Upper lobe of right lung (tissue), 1 donor: ENCODE measurements at regions not wholly inside any gene's neighbourhood (a gene's known extent, or its start where the extent isn't known, plus 50 kb on each side); places are given as distances from the start of the nearest gene placed in this dataset.
A peak's percentile ranks its signal among the peaks of the same experiment; 100 is the strongest.

Experiments used
- ATAC-seq: fragments of 200-7000 bp; cut with Tn5 transposase; one replicate; pipeline ENCODE4 v1.9.1; 2020; ENCODE audit warnings: mild to moderate bottlenecking, moderate library complexity
- DNase-seq: peaks from one replicate; pipeline ENCODE4 v3.0.0-alpha.2; 2020
- H3K27ac ChIP-seq: fragments of 200-600 bp; one replicate; pipeline ENCODE4 v1.8.0; 2022
- H3K27me3 ChIP-seq: fragments of 200-600 bp; one replicate; pipeline ENCODE4 v1.8.0; 2022; ENCODE audit warnings: mild to moderate bottlenecking
- H3K36me3 ChIP-seq: fragments of 200-600 bp; one replicate; pipeline ENCODE4 v1.8.0; 2022
- H3K4me1 ChIP-seq: fragments of 200-600 bp; one replicate; pipeline ENCODE4 v1.8.0; 2022
- H3K4me3 ChIP-seq: fragments of 200-600 bp; one replicate; pipeline ENCODE4 v1.8.0; 2022; ENCODE audit warnings: mild to moderate bottlenecking
- H3K9me3 ChIP-seq: fragments of 200-600 bp; one replicate; pipeline ENCODE4 v1.8.0; 2022
- intact Hi-C: fragments of 100-400 bp; cut with DNase I; formaldehyde crosslinking; loops from one replicate; pipeline ENCODE4 v1.11.0; 2022
- TF ChIP-seq, protein P1 (sequence below): fragments of 200-600 bp; IDR thresholded peaks from one replicate; pipeline ENCODE4 v1.8.0; 2022; ENCODE audit warnings: antibody characterized with exemption
- donor health status: DM: no; HTN: yes; CAD: no; lungs with severe emphysema.

DNA sequence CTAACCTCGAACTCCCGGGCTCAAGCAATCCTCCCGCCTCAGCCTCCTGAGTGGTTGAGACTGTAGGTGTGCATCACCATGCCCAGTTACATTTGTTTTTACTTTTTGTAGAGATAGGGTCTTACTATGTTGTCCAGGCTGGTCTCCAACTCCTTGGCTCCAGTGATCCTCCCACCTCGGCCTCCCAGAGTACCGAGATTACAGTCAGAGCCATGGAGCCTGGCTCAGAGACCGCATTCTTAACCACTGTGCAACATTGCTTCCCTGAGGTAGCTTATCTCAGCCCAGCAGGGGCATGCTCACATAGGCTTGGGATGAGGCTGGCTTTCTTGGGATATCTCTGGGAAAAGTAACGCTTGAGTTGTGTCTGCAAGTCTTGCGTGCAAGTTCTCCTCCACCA is 99.7 kb downstream of the SPRY4 start:
- intact Hi-C loops, result no loop called here
- Histone ChIP-seq H3K27ac (no peak overlapping the region), H3K9me3 (no peaks in the 10 kb centered on the region), H3K4me1 (peaks cover 38% of the 10 kb centered on the region), H3K4me3 (no peak overlapping the region), H3K27me3 (no peaks in the 10 kb centered on the region), H3K36me3 (no peaks in the 10 kb centered on the region)
- DNase-seq, result no peak
- TF ChIP-seq, protein P1, sequence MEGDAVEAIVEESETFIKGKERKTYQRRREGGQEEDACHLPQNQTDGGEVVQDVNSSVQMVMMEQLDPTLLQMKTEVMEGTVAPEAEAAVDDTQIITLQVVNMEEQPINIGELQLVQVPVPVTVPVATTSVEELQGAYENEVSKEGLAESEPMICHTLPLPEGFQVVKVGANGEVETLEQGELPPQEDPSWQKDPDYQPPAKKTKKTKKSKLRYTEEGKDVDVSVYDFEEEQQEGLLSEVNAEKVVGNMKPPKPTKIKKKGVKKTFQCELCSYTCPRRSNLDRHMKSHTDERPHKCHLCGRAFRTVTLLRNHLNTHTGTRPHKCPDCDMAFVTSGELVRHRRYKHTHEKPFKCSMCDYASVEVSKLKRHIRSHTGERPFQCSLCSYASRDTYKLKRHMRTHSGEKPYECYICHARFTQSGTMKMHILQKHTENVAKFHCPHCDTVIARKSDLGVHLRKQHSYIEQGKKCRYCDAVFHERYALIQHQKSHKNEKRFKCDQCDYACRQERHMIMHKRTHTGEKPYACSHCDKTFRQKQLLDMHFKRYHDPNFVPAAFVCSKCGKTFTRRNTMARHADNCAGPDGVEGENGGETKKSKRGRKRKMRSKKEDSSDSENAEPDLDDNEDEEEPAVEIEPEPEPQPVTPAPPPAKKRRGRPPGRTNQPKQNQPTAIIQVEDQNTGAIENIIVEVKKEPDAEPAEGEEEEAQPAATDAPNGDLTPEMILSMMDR, result no peak
- no peak for ATAC-seq

DNA sequence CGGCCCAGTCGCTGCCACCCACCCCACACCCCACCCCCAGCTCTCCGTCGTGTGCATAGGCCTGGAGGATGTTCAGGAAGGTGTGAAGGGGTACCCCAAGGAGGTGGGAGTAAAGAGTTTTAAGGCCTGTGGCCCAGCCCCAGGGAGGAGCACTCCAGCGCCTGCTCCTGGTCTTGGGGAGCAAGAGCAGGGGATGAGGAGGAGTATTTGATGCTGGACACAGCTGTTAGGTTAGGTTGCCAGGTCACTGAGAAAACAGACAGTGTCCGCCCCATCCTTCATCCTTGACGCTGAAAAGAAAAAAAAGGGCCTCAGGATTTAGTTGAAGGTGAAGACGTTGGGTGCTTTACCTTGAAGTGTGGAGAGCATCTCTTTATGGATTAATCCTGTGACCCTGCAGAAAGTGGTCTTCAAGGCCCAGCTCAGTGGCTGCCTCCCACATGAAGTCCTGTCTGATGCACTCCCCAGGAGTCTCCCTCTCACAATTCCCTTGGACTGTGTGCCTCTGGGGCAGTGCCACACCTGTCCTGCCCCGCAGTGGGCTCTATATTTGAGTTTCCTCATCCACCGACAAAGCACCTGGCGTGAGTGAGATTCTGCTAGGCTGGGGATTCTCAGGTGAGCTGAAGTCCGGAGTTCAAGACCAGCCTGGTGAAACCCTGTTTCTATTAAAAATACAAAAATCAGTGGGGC is 101.8 kb downstream of the SPRY4 start:
- Histone ChIP-seq H3K9me3 (no peaks in the 10 kb centered on the region), H3K4me3 (no peak overlapping the region), H3K4me1 (peaks cover 38% of the 10 kb centered on the region), H3K27me3 (no peaks in the 10 kb centered on the region), H3K36me3 (no peaks in the 10 kb centered on the region), H3K27ac (peak overlapping the region; percentile 30)
- intact Hi-C loops, result no loop called here
- DNase-seq (no peak), ATAC-seq (no peak)
- TF ChIP-seq, protein P1, result no peak

DNA sequence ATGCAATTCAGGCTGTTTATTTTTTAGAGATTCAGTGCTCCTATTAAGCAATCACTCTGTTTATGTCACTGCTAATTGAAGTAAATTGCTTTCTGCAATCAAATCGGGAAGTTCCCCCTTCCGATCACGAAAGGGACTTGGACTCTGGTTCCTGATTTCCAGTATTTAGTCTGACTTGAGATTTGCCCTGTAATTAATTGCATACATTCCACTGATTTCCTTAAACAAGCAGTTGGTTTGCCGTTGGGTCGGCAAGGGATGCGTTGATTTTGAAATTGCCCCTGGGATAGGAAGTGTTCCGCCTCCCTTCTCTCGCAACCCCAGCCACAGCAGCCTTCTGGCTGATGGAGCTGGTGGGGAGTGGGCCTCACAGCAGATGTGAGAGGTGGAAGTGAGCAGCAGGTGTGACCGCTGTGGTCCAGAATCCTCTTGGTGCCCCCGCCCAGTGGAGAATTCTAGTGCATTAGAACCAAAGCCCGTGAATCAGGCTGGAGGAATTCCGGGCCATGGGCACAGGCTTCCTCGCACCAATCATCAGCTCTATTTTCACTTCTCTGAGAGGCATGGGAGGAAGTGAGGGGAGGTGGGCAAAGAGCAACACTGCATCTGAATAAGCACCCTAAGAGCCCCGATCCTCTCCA is 102.5 kb downstream of the SPRY4 start:
- intact Hi-C loops, result no loop called here
- TF ChIP-seq, protein P1, result no peak
- Histone ChIP-seq H3K4me3 (no peak overlapping the region), H3K27me3 (no peaks in the 10 kb centered on the region), H3K36me3 (no peaks in the 10 kb centered on the region), H3K27ac (peak overlapping the region; percentile 30), H3K9me3 (no peaks in the 10 kb centered on the region), H3K4me1 (peaks cover 38% of the 10 kb centered on the region)
- ATAC-seq (peak; percentile 6), DNase-seq (no peak)

DNA sequence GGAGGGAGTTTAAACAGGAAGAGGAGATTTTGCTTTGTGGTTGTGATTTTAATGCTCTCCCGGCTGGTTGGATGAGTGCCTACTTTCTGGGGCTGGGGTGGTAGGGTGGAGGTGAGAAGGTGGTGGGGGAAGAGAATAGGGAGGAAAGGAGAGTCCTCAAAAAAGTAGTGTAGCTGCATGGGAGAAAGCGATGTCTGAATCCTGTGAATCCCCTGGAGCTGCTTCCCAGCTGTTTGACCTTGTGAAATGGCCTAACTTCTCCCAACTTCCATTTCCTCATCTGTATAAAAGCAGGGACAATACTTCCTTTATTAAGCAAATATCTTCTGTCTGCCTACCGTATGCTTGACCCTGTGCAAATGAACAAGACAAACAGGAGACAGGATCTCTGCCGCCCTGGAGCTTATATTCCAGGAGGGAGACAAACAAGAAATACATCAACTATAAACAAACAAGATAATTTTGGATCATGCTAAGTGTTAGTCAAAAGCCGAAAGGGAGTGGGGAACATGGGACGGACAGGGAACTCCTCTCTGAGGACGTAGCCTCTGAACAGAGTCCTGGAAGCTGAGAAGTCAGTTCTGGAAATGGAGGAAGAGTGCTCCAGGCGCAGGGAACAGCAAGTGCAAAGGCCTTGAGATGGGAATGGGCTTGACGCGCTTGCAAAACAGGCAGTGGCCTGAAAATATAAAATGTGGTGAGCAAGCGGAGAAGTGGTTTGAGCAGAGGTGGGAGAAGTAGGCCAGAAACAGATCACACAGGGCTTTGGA is 103.5 kb downstream of the SPRY4 start:
- DNase-seq, result no peak
- TF ChIP-seq, protein P1, result no peak
- intact Hi-C loops, result no loop called here
- no peak for ATAC-seq
- H3K4me3 ChIP-seq, result no peak overlapping the region
- peaks cover 41% of the 10 kb centered on the region for H3K4me1 ChIP-seq
- peak overlapping the region; percentile 12 for H3K27ac ChIP-seq
- no peaks in the 10 kb centered on the region for H3K9me3 ChIP-seq
- H3K36me3 ChIP-seq, result no peaks in the 10 kb centered on the region
- no peaks in the 10 kb centered on the region for H3K27me3 ChIP-seq

DNA sequence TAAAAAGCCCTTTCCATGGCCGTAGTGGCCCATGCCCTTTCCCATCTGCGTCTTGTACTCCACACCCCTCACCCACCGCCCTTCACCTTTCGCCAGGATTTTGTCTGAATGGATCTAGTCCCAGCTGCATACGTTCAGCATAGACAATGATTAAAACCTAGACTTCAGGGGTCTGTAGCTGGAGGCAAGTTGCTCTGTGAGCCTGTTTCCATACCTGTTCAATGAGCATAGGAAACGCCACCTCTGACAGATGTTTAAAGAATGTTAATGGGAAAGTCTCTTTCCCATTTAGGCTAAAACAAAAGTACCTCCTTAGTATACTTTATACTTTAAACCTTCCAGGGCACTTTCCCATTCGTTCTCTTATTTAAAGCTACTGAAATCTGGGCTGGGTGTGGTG is 105.7 kb downstream of the SPRY4 start:
- Histone ChIP-seq H3K27ac (no peak overlapping the region), H3K9me3 (no peaks in the 10 kb centered on the region), H3K27me3 (no peaks in the 10 kb centered on the region), H3K4me1 (peaks cover 42% of the 10 kb centered on the region), H3K4me3 (no peak overlapping the region), H3K36me3 (no peaks in the 10 kb centered on the region)
- TF ChIP-seq, protein P1, result no peak
- no peak for ATAC-seq
- no peak for DNase-seq
- intact Hi-C loops, result no loop called here
